Kidney (tissue), 13 donors: ENCODE measurements at regions not wholly inside any gene's neighbourhood (a gene's known extent, or its start where the extent isn't known, plus 50 kb on each side); places are given as distances from the start of the nearest gene placed in this dataset.
"Not testable (repeated sequence)": the region's sequence is repeated elsewhere in the genome, so short reads cannot be mapped to it uniquely, and the experiment has no call there.

Experiments
- DNase-seq, 5 donors: peaks; one replicate each; pipeline ENCODE4 v3.0.0-alpha.2; 2013 to 2020
- FAIRE-seq: peaks from 2 replicates; lab custom pipeline; 2012; peaks lifted over from hg19 to GRCh38; lab: Jason Lieb, UNC
- H3K27ac ChIP-seq, 2 donors: one replicate each; pipeline ENCODE4 v1.7.0; 2013; ENCODE audit warnings: low read depth in 2 of 2, low read length in 2 of 2, inconsistent platforms in 1 of 2
- H3K27me3 ChIP-seq: one replicate; pipeline ENCODE4 v1.7.1; 2013; ENCODE audit warnings: low read length, inconsistent platforms; ENCODE audit not compliant: control insufficient read depth, insufficient read depth
- H3K36me3 ChIP-seq, 3 donors: one replicate each; pipeline versions ENCODE4 v1.7.0 to v1.7.1; 2013; ENCODE audit warnings: low read length in 3 of 3, control low read depth in 1 of 3, inconsistent platforms in 1 of 3; ENCODE audit not compliant: insufficient read depth in 3 of 3, control insufficient read depth in 2 of 3
- H3K4me1 ChIP-seq, 3 donors: one replicate each; pipeline versions ENCODE4 v1.7.0 to v1.7.1; 2013; ENCODE audit warnings: low read length in 3 of 3, inconsistent platforms in 1 of 3, low read depth in 1 of 3; ENCODE audit not compliant: control insufficient read depth in 2 of 3, insufficient read depth in 2 of 3
- H3K4me3 ChIP-seq, 3 donors: one replicate each; pipeline versions ENCODE4 v1.7.0 to v1.8.1; 2013; ENCODE audit warnings: low read length in 3 of 3, control low read depth in 1 of 3, inconsistent platforms in 1 of 3
- H3K9ac ChIP-seq, 3 donors: one replicate each; pipeline versions ENCODE4 v1.7.0 to v1.7.1; 2013; ENCODE audit warnings: low read length in 3 of 3, control low read depth in 1 of 3, inconsistent platforms in 1 of 3
- H3K9me3 ChIP-seq, 3 donors: one replicate each; pipeline versions ENCODE4 v1.7.0 to v1.7.1; 2013; ENCODE audit warnings: low read length in 3 of 3, control low read depth in 1 of 3, inconsistent platforms in 1 of 3; ENCODE audit not compliant: control insufficient read depth in 2 of 3, insufficient read depth in 1 of 3
- CTCF ChIP-seq: IDR thresholded peaks from 3 replicates; pipeline ENCODE4 v1.5.1; 2012; ENCODE audit warnings: mild to moderate bottlenecking, moderate library complexity, borderline replicate concordance; ENCODE audit not compliant: insufficient read depth; ENCODE audit errors: extremely low read depth
- intact Hi-C: fragments of 100-400 bp; cut with DNase I; formaldehyde crosslinking; loops from one replicate; pipeline ENCODE4 v1.11.1; 2022
- donor health status: control.
- donor health status: control.
- donor health status: control.
- donor health status: control.
- donor health status: control.
- donor health status: DM: yes; HTN: yes; CAD: no.
- donor health status: Normal renal cell carcinoma (clear cell type).

DNA sequence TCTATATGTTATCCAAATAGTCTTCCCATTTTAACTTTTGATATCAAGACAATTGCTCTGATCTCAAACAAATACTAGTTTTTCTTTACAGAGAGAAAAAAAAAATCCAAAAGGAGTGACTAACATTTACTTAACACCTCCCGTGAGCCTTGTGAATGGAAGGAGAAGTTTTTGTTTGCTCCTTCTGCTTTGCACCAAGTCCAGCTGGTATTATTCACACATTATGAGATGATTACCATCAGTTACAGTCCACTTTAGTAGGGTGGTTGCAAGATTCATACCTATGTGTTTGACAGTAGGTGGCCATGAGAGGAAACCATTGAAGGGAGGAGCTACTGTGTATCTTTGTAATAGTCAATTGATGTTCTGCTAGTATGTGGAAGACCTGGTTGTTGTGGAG, 443.4 kb upstream of the ZP4 start:
- H3K36me3 ChIP-seq, result no peaks in the 10 kb centered on the region
- no peak for DNase-seq
- no peak for TF ChIP-seq CTCF

GRCh38 chr1:238331557-238331956, 440.8 kb upstream of the ZP4 start:
- H3K27ac ChIP-seq, result no peak overlapping the region
- H3K4me1 ChIP-seq, result no peaks in the 10 kb centered on the region
- DNase-seq (no peak), FAIRE-seq (no peak)
- H3K36me3 ChIP-seq, result no peaks in the 10 kb centered on the region
- no peaks in the 10 kb centered on the region for H3K27me3 ChIP-seq
- H3K4me3 ChIP-seq, result no peak overlapping the region
- intact Hi-C loops, result no loop called here
- no peak for TF ChIP-seq CTCF
- H3K9ac ChIP-seq, result no peak overlapping the region
- no peaks in the 10 kb centered on the region for H3K9me3 ChIP-seq

More for the DNA sequence above, 443.4 kb upstream of the ZP4 start:
- no peaks in the 10 kb centered on the region for H3K4me1 ChIP-seq
- no peaks in the 10 kb centered on the region for H3K9me3 ChIP-seq
- intact Hi-C loops, result no loop called here
- no peak overlapping the region for H3K4me3 ChIP-seq
- no peak overlapping the region for H3K9ac ChIP-seq
- H3K27me3 ChIP-seq, result no peaks in the 10 kb centered on the region
- no peak for FAIRE-seq
- H3K27ac ChIP-seq, result no peak overlapping the region

- DNase-seq (no peak), FAIRE-seq (no peak)
- no peaks in the 10 kb centered on the region for H3K4me1 ChIP-seq
- H3K36me3 ChIP-seq, result no peaks in the 10 kb centered on the region
- no peaks in the 10 kb centered on the region for H3K27me3 ChIP-seq
- TF ChIP-seq CTCF, result no peak
- H3K9me3 ChIP-seq, result no peaks in the 10 kb centered on the region
- no peak overlapping the region for H3K27ac ChIP-seq
- no peak overlapping the region for H3K9ac ChIP-seq
- intact Hi-C loops, result no loop called here
- no peak overlapping the region for H3K4me3 ChIP-seq
Measured at GRCh38 chr1:238329671-238330070, 438.9 kb upstream of the ZP4 start.

- FAIRE-seq, DNase-seq, H3K9ac ChIP-seq, H3K4me1 ChIP-seq, intact Hi-C loops, H3K36me3 ChIP-seq, H3K27ac ChIP-seq, H3K4me3 ChIP-seq, H3K9me3 ChIP-seq, H3K27me3 ChIP-seq: not testable (repeated sequence)
Measured at GRCh38 chr1:238327033-238327432, 436.3 kb upstream of the ZP4 start.

DNA sequence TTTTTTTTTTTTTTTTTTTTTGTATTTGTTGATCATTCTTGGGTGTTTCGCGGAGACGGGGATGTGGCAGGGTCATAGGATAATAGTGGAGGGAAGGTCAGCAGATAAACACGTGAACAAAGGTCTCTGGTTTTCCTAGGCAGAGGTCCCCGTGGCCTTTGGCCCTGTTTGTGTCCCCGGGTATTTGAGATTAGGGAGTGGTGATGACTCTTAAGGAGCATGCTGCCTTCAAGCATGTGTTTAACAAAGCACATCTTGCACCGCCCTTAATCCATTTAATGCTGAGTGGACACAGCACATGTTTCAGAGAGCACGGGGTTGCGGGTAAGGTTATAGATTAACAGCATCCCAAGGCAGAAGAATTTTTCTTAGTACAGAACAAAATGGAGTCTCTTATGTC, 435.8 kb upstream of the ZP4 start:
- H3K4me1 ChIP-seq, DNase-seq, intact Hi-C loops, H3K9me3 ChIP-seq, H3K27me3 ChIP-seq, H3K4me3 ChIP-seq, FAIRE-seq, H3K27ac ChIP-seq, H3K9ac ChIP-seq, H3K36me3 ChIP-seq: not testable (repeated sequence)
